Stimulated activated CD4-positive, alpha-beta T cell treated with anti-CD3 and anti-CD28 coated beads, Interleukin-4, amount 100 ng/mL, for 1 hour (primary cell): ENCODE measurements at regions not wholly inside any gene's neighbourhood (a gene's known extent, or its start where the extent isn't known, plus 50 kb on each side); places are given as distances from the start of the nearest gene placed in this dataset.

Experiments used
- DNase-seq: peaks from one replicate; pipeline ENCODE4 v3.0.0-alpha.2; 2020

DNA sequence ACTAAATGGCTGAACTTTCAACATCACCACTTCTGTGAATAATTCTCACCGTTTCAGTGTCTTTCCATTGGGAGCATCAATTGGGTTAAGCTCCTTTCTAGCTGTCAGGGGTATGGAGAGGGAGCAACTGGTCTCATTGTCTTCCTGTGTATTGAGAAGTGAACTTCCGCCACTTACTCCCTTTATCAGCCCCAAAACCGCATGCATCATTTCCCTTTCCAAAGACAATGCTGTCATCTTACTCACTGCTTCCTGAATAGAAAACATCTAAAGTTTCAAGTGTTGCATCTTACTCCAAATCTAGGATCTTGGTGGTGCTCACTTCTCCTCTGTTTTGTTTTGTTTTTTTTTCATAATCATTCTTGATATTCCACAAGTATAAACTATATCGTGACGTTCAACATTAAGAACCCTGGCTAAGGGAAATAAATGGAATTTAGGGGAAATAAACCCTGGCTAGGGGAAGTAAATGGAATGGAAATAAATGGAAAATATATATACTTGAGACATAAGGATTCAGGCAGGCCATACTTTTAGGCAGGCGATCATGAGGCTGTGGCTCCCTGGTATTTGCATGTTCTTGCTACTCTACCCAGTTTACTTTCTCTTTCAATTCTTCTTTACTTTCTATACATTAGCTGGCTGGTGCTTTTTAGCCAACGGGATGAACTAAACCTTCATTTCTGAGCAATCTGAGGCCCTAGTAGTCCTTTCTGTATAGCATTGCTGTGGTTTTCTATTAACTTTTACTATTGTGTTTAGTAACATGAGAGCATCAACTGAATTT, 371.9 kb downstream of the BMPER start:
- DNase-seq, result no peak

DNA sequence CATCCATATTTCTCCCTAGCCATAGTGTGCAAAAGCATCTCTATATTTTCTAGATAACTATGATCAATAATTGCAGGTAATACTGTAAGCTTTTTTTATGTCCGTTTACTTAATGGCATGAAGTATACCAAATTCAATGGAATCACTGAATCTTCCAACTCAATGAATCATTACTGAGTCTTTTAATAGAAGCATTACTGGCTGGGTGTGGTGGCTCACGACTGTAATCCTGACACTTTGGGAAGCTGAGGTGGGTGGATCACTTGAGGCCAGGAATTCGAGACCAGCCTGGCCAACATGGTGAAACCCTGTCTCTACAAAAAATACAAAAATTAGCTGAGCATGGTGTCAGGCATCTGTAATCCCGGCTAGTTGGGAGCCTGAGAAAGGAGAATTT, 372.5 kb downstream of the BMPER start:
- no peak for DNase-seq

DNA sequence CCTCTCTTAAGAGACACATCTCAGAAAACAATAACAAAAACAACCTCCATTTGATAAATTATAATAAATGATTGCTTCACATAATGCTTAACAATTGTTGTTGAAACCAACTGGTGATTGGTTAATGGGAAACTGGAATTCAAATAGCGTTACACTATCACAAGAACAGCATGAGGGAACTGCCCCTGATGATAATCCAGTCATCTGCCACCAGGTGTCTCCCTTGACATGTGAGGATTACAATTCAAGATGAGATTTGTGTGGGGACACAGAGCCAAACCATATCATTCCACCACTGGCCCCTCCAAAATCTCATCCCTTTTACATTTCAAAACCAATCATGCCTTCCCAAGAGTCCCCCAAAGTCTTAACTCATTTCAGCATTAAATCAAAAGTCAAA, 375.9 kb downstream of the BMPER start:
- DNase-seq, result no peak

DNA sequence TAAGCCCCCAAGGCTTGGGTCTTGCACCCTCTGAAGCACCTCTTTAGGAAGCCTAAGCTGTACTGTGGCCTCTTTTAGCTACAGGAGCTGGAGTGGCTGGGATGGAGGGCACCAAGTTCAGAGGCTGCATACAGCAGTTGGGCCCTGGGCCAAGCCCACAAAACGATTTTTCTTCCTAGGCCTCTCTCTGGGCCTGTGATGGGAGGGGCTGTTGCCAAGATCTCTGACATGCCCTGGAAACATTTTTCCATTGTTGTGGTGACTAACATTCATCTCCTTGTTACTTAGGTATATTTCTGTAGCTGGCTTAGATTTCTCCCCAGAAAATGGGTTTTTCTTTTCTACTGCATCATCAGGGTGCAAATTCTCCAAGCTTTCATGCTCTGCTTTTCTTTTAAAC, 375.7 kb upstream of the NPSR1 start:
- DNase-seq, result no peak

DNA sequence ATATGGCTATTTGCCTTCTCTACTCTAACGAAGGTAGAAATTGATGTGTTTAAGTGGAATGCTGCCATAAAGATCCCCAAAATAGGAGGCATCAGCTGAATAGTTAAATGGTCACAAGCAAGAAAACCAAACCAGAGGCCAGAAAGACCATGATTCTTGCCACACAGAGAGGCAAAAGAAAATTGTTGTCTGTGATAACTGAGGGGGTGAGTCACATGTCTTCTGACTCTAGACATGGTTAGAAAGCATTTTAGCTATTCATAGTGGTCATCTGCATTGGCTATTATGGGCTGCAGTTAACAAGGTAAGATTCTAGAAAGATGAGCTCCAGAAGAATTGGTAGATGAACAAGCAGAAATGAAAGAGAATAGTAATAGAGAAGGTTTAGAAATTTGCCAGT, 361.4 kb upstream of the NPSR1 start:
- DNase-seq, result no peak

DNA sequence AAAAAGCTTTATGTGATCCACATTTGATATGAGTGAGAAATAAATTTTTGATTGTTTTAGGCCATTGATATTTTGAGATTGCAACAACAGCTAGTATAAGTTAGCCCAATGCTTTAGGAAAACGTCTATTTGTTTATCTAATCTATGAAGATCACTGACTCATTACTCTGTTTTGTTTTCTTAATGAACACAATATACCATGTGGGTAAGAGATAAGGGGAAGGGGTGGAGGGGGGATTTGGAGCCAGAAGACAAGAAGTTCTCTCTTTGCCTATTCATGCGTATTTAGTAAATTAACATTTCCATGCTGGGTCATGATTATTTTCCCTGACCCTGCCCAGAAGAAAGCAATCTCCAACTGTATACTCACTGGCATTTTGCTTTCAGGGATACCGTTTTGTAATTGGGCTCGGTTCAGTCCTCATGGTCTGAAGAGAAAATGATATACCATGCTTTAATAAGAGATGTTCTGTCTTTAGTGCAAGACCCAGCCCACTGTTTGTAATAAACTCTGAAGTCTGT, 359.5 kb upstream of the NPSR1 start:
- no peak for DNase-seq

DNA sequence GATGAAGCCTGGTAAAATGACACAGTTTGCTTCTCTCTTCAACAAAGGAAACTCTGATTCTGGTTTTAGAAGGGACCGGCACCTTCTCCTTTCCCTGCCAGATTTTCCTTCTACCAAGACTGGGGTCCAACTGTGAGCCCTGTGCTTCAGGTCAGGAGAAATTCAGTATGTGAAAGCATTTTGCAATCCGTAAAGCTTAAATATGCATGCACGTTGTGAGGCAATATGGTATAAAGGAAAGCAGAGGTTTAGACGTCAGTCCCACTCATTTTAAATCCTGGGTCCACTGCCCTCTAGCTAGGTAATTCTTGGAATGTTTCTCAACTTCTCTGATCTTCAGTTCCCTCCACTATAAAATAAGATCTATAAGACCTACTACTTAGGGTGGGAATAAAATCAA, 359.0 kb upstream of the NPSR1 start:
- DNase-seq, result no peak

DNA sequence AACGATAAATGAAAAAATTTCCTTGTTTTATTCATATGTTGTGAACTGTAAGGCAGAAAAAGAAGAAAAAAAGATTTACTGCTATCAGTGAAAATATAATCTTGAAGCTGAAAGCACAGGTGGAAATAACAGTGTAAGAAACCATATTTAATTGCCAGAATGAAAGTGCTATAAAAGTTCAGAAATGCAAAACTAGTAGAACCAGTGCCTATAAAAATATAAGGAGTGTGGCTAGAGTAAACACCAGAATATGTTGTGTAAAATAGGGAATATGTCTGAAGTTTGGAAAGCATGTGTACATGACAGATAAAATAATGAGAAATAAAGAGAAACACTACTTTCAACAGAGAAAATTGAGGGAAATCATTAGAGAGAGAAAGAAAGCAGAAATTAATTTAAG, 350.5 kb upstream of the NPSR1 start:
- DNase-seq, result no peak

DNA sequence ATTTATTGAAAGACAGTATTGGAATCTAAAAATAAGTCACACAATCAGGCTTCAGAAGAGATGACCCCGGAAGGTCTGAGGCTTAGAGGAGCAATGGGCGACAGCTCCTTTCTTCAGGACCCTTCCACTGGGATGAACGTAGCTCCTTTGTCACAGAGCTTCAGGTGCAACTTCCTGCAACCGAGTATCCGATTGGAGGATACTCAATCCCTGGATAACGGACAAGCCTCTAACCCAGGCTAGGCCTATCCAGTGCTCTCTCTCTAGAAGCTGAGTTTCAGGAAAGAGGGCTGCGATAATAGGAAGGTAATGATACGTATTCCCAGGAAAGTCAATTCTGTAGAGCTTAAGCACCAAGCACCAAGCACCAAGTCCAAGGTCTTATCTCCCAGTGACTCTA, 349.4 kb upstream of the NPSR1 start:
- DNase-seq, result no peak

DNA sequence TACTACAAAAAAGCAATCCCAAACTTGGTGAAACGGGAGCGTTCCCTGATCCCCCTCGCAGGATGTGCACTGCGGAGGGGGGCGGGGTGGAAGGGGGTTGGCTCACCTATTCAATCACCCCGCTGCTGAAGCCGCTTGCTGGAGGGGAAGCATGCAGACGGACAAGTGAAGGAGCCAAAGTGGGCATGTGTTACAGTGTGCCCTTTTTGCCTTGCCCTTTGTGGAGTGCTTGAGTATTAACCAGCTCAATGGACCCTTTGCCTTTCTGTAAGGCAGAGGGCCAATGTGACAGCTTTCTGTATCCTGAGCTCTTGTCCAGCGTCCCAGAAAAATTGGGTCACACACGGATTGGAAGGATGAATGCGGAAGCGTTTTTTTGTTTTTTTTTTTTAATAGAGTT, 348.9 kb upstream of the NPSR1 start:
- no peak for DNase-seq

DNA sequence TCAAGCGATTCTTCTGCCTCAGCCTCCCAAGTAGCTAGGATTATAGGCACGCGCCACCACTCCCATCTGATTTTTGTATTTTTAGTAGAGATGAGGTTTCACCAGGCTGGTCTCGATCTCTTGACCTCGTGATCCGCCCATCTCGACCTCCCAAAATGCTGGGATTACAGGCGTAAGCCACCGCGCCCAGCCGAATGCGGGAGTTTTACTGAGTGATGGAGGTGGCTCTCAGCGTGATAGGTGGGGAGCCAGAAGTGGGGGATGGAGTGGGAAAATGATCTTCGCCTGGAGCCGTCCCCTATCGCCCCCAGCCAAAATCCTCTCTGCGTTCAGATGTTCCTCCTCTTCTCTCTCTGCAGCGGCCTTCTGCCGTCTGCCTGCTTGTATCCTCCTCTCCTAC, 348.4 kb upstream of the NPSR1 start:
- no peak for DNase-seq

DNA sequence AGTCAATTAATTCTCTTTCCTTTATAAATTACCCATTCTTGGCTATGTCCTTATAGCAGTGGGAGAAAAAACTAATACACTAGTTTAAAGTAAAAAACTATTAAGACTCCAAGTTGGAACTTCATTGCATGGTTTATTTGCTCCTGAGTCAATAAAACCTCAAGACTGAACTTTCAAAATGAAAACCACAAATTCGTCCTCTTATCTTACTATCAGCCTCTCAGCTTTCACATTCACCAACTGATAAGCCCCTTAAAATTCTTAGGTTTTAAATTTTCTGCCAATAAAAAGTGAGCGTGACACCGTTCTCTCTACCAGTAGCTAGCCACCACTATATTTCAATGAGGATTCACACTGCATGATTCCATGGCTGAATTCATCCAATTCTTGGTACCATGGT, 346.4 kb upstream of the NPSR1 start:
- no peak for DNase-seq

DNA sequence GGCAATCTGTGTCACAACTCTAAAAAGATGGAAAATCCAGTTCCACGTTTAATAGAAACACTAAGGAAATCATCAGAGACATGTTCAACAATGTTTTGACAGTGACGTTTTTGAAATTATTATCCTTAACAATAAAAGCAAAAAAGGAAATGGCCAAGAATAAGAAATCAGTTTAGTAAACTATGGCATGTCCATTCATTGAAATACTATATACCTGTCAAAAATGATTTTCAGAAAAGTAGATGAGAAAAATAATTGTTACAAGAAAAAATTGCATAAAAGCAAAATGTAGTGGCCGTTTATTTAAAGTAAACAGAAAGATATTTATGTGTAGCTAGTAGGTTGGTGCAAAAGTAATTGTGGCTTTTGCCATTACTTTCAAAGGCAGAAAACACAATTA, 345.4 kb upstream of the NPSR1 start:
- DNase-seq, result no peak

DNA sequence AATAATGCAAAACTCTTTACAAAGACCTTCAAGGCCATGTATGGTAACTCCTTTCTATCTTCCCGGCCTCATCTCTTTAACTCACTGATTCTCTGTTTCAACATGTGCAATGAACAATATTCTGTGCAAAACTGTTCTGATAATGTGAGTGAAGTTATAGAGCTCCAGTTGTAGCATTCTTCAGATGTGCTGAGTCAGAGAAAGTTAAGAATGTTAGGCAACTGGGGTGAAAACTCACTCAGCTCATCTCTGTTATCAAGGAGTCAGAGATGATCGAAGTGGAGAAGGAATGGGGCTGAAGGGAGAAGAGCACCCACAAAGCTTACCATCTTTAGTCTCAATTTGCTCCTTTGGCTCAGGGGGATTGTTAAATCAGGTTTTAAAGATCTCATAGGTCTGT, 344.7 kb upstream of the NPSR1 start:
- DNase-seq, result no peak

DNA sequence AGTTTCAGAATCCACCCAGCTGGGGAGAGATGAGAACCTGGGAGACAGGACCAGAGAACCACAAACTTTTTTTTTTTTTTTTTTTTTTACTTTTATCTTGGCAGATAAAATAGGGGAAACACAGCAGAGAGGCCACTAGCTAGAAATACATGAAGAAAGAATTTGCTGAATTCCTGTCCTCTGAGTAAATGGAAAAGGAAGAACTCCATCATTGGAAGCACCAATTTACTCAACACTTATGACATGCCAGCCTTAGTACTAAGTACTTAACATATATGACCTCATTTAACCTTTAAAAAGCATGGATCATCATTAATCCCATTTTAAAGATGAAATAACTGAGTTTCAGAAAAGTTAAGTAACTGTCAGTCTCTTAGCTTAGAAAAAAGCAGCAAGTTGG, 343.0 kb upstream of the NPSR1 start:
- DNase-seq, result no peak

DNA sequence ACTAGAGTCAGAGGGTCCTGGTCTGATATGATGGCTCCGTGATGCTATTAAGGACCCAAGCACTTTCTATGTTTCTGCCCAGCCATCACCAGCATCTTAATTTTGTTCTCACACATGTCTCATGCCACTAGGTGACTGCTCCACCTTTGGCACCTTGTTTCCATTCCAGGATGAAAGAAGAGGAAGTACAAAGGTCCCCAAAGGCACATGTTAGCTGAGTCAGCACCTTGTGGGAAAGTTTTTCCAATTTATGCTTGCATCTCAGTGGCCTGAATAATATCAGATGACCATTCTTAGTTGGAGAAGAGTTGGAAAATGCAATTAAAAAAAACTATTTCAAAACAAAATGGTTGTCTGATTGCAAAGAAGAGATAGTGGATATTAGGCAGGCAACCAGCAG, 341.0 kb upstream of the NPSR1 start:
- no peak for DNase-seq

DNA sequence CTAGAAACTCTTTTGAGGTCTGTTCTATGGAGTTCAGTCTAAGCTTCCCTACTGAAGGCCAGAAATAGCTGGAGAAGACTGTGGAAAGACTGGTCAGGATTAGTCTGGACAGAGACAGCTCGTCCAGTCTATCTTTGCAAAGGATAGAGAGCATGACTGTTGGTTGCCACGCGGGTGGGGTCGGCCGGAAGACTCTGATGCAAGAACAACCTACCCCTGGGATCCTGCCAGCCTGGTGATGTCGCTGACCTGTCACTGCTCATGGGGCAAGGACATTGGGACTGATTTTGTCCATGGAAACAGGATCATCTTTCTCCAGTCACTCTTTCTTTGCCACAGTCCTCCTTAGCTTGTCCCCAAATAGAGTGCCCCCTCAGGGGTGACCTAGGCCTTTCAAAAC, 337.6 kb upstream of the NPSR1 start:
- no peak for DNase-seq

DNA sequence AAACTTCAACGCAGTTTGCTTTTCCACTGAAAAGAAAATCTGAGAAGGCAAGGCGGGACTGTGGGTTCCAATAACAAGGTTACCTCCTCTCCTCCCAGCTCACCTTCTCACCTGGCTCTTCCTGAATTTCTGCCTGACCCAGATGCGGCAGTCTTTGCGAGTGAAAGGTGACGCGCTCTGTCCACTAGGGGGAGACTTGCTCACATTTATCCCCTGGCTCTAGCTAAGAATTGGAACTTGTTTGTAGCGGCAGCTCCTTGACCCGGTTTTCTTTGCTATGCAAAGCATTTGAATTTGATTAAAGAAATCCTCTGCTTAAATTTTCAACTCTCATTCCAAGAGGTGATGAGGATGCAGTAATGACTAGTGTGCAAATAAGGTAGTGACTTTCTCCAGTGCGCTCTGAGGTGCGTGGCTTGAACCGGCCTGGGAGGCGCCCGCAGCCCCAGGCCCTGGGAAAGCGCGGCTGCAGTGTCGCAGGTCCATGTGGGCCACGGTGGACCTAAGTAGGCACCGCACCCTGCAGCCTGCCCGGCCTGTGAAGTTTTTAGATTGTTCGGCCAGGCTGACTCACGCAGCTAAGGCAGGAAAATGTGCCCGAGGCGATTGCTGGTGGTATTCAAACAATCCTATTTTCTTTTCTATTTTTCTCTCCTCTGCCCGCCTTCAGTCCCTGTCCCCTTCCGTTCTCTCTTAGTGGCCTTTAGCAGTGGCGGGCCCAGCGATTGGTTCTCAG, 336.9 kb upstream of the NPSR1 start:
- DNase-seq, result peak; percentile 33

DNA sequence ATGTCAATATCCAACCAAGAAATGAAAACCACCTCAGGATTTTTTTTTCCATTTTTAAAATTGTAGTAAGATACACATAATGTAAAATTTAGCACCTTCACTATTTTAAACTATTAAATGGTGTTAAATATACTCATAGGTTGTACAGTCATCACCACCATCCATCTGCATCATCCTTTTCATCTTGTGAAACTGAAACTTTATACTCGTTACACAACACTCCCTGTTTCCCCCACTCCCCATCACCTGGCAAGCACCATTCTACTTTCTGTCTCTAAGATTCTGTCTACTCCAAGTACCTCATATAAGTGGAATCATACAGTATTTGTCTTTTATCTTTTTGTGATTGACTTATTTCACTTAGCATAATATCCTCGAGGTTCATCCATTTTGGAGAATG, 335.2 kb upstream of the NPSR1 start:
- no peak for DNase-seq

DNA sequence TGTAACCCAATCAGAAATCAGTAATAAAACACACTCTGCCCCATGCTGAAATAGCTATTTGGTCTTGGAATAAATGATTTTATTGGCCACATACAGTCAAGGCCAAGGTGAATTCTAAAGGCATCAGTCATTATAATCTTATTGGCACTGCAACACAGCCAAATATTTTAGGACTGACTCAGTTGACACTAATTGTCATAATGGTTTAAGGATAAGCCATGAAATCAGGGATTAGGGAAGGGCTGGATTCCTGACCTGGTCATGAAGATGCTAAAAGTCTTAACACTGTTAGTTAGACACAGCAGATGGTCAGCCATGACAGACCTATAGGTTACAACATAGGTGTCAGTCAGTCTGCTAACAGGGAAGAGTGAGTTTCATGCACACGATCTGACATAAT, 330.3 kb upstream of the NPSR1 start:
- DNase-seq, result no peak

DNA sequence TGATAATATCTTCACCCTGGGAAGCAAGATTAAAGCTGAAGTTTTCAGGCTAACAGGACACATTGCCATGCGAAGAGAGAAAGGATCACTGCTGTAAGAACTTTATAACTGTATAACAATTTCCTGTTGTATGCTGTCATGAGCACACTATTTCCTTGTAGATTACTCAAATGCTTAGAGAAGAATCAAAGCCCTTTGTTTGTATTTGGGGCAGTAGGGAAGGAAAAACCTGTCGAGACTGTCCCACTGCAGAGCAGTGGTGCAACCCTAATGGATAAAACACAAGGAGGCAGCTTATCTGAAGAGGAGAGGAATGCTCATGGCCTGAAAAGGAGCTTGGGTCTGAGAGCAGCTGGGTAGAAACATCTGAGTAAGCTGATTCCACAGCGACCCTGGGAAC, 327.7 kb upstream of the NPSR1 start:
- no peak for DNase-seq

DNA sequence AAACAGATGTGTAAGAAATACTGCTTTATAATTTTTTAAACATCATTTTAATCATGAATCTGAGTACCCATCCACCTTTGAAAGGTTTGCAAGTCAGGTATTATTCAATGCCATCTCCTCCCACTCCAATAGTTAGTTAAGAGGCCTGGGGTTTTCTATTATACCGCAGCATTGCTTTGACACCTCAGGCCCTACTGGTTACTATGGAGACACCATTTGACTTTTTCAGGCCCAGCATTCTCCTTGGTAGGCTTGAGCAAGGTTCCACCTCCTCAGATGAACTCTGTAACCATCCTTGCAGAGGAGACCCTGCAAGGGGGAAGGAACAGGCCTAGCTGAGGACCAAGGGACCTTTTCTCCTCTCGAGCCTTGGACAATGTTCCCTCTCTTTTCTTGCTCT, 326.9 kb upstream of the NPSR1 start:
- DNase-seq, result no peak

DNA sequence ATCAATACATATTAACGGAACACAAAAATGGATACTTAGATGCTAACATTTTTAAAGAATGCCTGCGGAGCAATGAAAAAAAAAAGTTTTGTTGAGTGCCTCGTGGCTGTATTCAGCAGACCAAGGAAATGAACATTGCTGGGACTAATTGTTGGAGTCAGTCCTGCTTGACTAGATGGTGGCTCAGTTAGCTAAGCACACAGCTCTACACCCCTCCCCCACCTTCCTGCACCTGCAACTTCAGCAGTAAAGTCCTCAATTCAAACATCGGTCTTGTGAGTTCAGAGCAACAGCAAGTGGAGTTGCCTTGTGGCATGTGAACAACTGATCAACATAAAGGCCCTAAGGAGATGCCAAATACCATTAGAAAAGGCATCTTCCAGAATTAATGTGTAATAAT, 326.0 kb upstream of the NPSR1 start:
- no peak for DNase-seq

DNA sequence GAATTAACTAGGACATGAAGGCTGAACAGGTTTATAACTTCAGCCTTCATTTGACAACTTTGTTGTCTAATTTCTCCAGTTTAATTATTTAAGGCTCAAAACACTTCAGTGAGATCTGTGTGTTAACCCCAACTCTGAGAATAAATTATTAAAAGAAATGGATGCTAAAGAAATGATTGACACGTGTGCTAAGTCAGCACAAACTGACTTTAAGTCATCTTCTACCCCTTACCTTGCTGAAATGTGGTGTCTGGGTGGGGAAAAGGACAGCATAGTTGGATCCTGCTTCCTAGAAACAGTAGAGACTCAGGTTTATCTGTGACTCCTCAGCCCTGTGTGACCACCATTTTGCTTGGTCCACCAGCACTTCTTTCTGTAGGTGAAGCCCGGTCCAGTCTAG, 324.8 kb upstream of the NPSR1 start:
- no peak for DNase-seq

DNA sequence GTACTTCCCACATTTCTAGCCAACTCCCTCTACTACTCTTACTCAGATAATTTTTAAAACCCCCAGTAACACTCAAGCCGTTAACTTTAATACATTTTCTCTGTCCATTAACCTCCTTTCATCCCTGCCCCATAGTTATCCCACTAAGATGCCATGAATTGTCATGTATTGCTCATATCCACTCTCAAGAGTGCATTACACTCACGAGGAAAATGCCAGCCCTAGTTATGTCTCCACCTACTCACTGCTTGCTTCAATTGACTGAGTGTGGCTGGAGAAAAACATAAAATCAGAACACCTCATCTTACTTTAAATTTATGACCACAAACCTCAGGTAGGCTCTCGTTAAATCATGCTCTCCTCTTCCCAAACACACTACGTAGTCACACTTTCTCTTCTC, 324.1 kb upstream of the NPSR1 start:
- no peak for DNase-seq
